ENCODE measurements at regions not wholly inside any gene's neighbourhood (a gene's known extent, or its start where the extent isn't known, plus 50 kb on each side); places are given as distances from the start of the nearest gene placed in this dataset.

GRCh38 chr10:23945845-23946244 lies 263.1 kb upstream of the KIAA1217 start:
- BruUV-seq (replicated peaks) = no TSS peak
- Histone ChIP-seq H3K27me3 (ENCODE audit: low read length) (no peaks in the 10 kb centered on the region; the same call in 1 of the 2 replicates), H3K4me1 (ENCODE audit: insufficient read depth, low read length) (no peaks in the 10 kb centered on the region), H4K20me1 (ENCODE audit: low read length) (no peaks in the 10 kb centered on the region), H3K27ac (ENCODE audit: low read length) (no peak overlapping the region), H3K9me2 (replicated peaks; ENCODE audit: low read length) (no peaks in the 10 kb centered on the region), H3F3A (ENCODE audit: low read length, unreplicated experiment) (no peaks in the 10 kb centered on the region), H3K9ac (ENCODE audit: low read length) (no peak overlapping the region), H2AFZ (ENCODE audit: low read length) (no peak overlapping the region), H3K4me3 (ENCODE audit: low read length) (no peak overlapping the region), H3K9me3 (ENCODE audit: low read length) (no peaks in the 10 kb centered on the region), H3K36me3 (ENCODE audit: low read depth, low read length) (no peaks in the 10 kb centered on the region), H3K4me2 (ENCODE audit: low read length) (no peak overlapping the region), H3K79me2 (ENCODE audit: low read length) (no peaks in the 10 kb centered on the region)
- DNase-seq = no peak
- no peak for ATAC-seq
- TF ChIP-seq CTCF (conservative IDR thresholded peaks at IDR 0.05; ENCODE audit: low read depth, low read length) (no peak), EZH2 (IDR thresholded peaks at IDR 0.05; ENCODE audit: low read length, unreplicated experiment) (no peak), EZH2phosphoT487 (IDR thresholded peaks at IDR 0.05; ENCODE audit: borderline replicate concordance, low read length) (no peak)
- ChIA-PET POLR2A (ENCODE audit: unreplicated experiment) (no interaction called here), CTCF (no interaction called here)
- intact Hi-C loops (cut with micrococcal nuclease) = no loop called here

GRCh38 chr10:23951841-23952240 lies 257.1 kb upstream of the KIAA1217 start:
- no peak overlapping the region for H3K4me3 ChIP-seq (ENCODE audit: low read length)
- intact Hi-C loops (cut with micrococcal nuclease) = no loop called here
- H3K36me3 ChIP-seq (ENCODE audit: low read depth, low read length) = no peaks in the 10 kb centered on the region
- no peaks in the 10 kb centered on the region for H3K79me2 ChIP-seq (ENCODE audit: low read length)
- H3K9ac ChIP-seq (ENCODE audit: low read length) = no peak overlapping the region
- H3K27ac ChIP-seq (ENCODE audit: low read length) = no peak overlapping the region
- no peak overlapping the region for H2AFZ ChIP-seq (ENCODE audit: low read length)
- no peaks in the 10 kb centered on the region for H3F3A ChIP-seq (ENCODE audit: low read length, unreplicated experiment)
- H4K20me1 ChIP-seq (ENCODE audit: low read length) = no peaks in the 10 kb centered on the region
- TF ChIP-seq CTCF (conservative IDR thresholded peaks at IDR 0.05; ENCODE audit: low read depth, low read length) = no peak
- TF ChIP-seq EZH2phosphoT487 (IDR thresholded peaks at IDR 0.05; ENCODE audit: borderline replicate concordance, low read length) = no peak
- TF ChIP-seq EZH2 (IDR thresholded peaks at IDR 0.05; ENCODE audit: low read length, unreplicated experiment) = no peak
- no peak overlapping the region for H3K4me2 ChIP-seq (ENCODE audit: low read length)
- DNase-seq (no peak), ATAC-seq (no peak)
- no peaks in the 10 kb centered on the region for H3K9me2 ChIP-seq (replicated peaks; ENCODE audit: low read length)
- peaks cover 13% of the 10 kb centered on the region; the same call in 1 of the 2 replicates for H3K27me3 ChIP-seq (ENCODE audit: low read length)
- BruUV-seq (replicated peaks) = no TSS peak
- CTCF ChIA-PET = no interaction called here
- H3K4me1 ChIP-seq (ENCODE audit: insufficient read depth, low read length) = no peaks in the 10 kb centered on the region
- no peaks in the 10 kb centered on the region for H3K9me3 ChIP-seq (ENCODE audit: low read length)
- POLR2A ChIA-PET (ENCODE audit: unreplicated experiment) = no interaction called here

- Histone ChIP-seq H3K27me3 (ENCODE audit: low read length) (peaks cover 13% of the 10 kb centered on the region; the same call in 1 of the 2 replicates), H3K9me2 (replicated peaks; ENCODE audit: low read length) (no peaks in the 10 kb centered on the region), H3K36me3 (ENCODE audit: low read depth, low read length) (no peaks in the 10 kb centered on the region), H3K4me1 (ENCODE audit: insufficient read depth, low read length) (no peaks in the 10 kb centered on the region), H3K4me3 (ENCODE audit: low read length) (no peak overlapping the region), H3K4me2 (ENCODE audit: low read length) (no peak overlapping the region), H3K27ac (ENCODE audit: low read length) (no peak overlapping the region), H3K9me3 (ENCODE audit: low read length) (no peaks in the 10 kb centered on the region), H3K79me2 (ENCODE audit: low read length) (no peaks in the 10 kb centered on the region), H3K9ac (ENCODE audit: low read length) (no peak overlapping the region), H3F3A (ENCODE audit: low read length, unreplicated experiment) (no peaks in the 10 kb centered on the region), H2AFZ (ENCODE audit: low read length) (no peak overlapping the region), H4K20me1 (ENCODE audit: low read length) (no peaks in the 10 kb centered on the region)
- DNase-seq (no peak), ATAC-seq (no peak)
- no peak for TF ChIP-seq EZH2 (IDR thresholded peaks at IDR 0.05; ENCODE audit: low read length, unreplicated experiment)
- no peak for TF ChIP-seq CTCF (conservative IDR thresholded peaks at IDR 0.05; ENCODE audit: low read depth, low read length)
- no peak for TF ChIP-seq EZH2phosphoT487 (IDR thresholded peaks at IDR 0.05; ENCODE audit: borderline replicate concordance, low read length)
- intact Hi-C loops (cut with micrococcal nuclease) = no loop called here
- BruUV-seq (replicated peaks) = no TSS peak
- CTCF ChIA-PET = no interaction called here
- POLR2A ChIA-PET (ENCODE audit: unreplicated experiment) = no interaction called here
These were observed 253.3 kb upstream of the KIAA1217 start for GRCh38 chr10:23955456-23956225.
